Nephron (organoid): ENCODE measurements at regions not wholly inside any gene's neighbourhood (a gene's known extent, or its start where the extent isn't known, plus 50 kb on each side); places are given as distances from the start of the nearest gene placed in this dataset.

Experiments
- H3K27ac Mint-ChIP-seq, 3 experiments: 2 replicates each; pipeline ENCODE4 v1.8.0; 2020; ENCODE audit warnings: mixed read lengths in 3 of 3, mild to moderate bottlenecking in 2 of 3, moderate library complexity in 1 of 3
- H3K27me3 Mint-ChIP-seq: 2 replicates; pipeline ENCODE4 v1.8.0; 2021; ENCODE audit warnings: low read depth, mild to moderate bottlenecking, moderate library complexity, mixed read lengths
- H3K36me3 Mint-ChIP-seq: 2 replicates; pipeline ENCODE4 v1.8.0; 2020; ENCODE audit warnings: low read depth, mixed read lengths
- H3K4me1 Mint-ChIP-seq: 2 replicates; pipeline ENCODE4 v1.8.0; 2020; ENCODE audit warnings: mixed read lengths
- H3K4me3 Mint-ChIP-seq, 3 experiments: 2 replicates each; pipeline ENCODE4 v1.8.0; 2020; ENCODE audit warnings: mild to moderate bottlenecking in 3 of 3, mixed read lengths in 3 of 3, moderate library complexity in 2 of 3
- H3K9me3 Mint-ChIP-seq: 2 replicates; pipeline ENCODE4 v1.8.0; 2020; ENCODE audit warnings: mixed read lengths
- CTCF ChIP-seq, 3 experiments: fragments of 200-600 bp; sonication (generic); IDR thresholded peaks; one replicate each; pipeline ENCODE4 v1.5.0; 2021; ENCODE audit warnings: antibody characterized with exemption in 3 of 3; ENCODE audit not compliant: unreplicated experiment in 3 of 3

- Mint-ChIP-seq H3K27ac (no peak overlapping the region), H3K36me3 (peaks cover 6% of the 10 kb centered on the region), H3K4me1 (no peaks in the 10 kb centered on the region), H3K9me3 (peaks cover 13% of the 10 kb centered on the region), H3K4me3 (no peak overlapping the region), H3K27me3 (no peaks in the 10 kb centered on the region)
- no peak for TF ChIP-seq CTCF (IDR thresholded peaks at IDR 0.05; ENCODE audit: unreplicated experiment in 3 of 3)
Observed at GRCh38 chrX:99010957-99011356, 1399.1 kb downstream of the PCDH19 start.

GRCh38 chrX:99001286-99001685 lies 1408.8 kb downstream of the PCDH19 start:
- TF ChIP-seq CTCF (IDR thresholded peaks at IDR 0.05; ENCODE audit: unreplicated experiment in 3 of 3): no peak
- Mint-ChIP-seq H3K4me1 (no peaks in the 10 kb centered on the region), H3K9me3 (peaks cover 13% of the 10 kb centered on the region), H3K36me3 (no peaks in the 10 kb centered on the region), H3K4me3 (no peak overlapping the region), H3K27ac (no peak overlapping the region), H3K27me3 (no peaks in the 10 kb centered on the region)

- no peak overlapping the region for H3K27ac Mint-ChIP-seq
Observed at GRCh38 chrX:98962996-98963395, 1447.1 kb downstream of the PCDH19 start.

GRCh38 chrX:98956014-98956413 lies 1454.1 kb downstream of the PCDH19 start:
- H3K4me1 Mint-ChIP-seq: no peaks in the 10 kb centered on the region
- H3K27ac Mint-ChIP-seq: no peak overlapping the region
- no peak overlapping the region for H3K4me3 Mint-ChIP-seq
- no peak for TF ChIP-seq CTCF (IDR thresholded peaks at IDR 0.05; ENCODE audit: unreplicated experiment in 3 of 3)
- H3K9me3 Mint-ChIP-seq: peaks cover 25% of the 10 kb centered on the region
- H3K27me3 Mint-ChIP-seq: no peaks in the 10 kb centered on the region
- peaks cover 6% of the 10 kb centered on the region for H3K36me3 Mint-ChIP-seq

More at GRCh38 chrX:98962996-98963395, 1447.1 kb downstream of the PCDH19 start:
- no peaks in the 10 kb centered on the region for H3K4me1 Mint-ChIP-seq
- no peaks in the 10 kb centered on the region for H3K36me3 Mint-ChIP-seq
- H3K9me3 Mint-ChIP-seq: peaks cover 4% of the 10 kb centered on the region
- no peaks in the 10 kb centered on the region for H3K27me3 Mint-ChIP-seq
- no peak overlapping the region for H3K4me3 Mint-ChIP-seq
- no peak for TF ChIP-seq CTCF (IDR thresholded peaks at IDR 0.05; ENCODE audit: unreplicated experiment in 3 of 3)

GRCh38 chrX:98939456-98939855 lies 1470.6 kb downstream of the PCDH19 start:
- no peak overlapping the region for H3K4me3 Mint-ChIP-seq
- peak overlapping the region in 2 of 3 experiments; percentile 43 to 52 for H3K27ac Mint-ChIP-seq
- H3K9me3 Mint-ChIP-seq: peaks cover 3% of the 10 kb centered on the region
- TF ChIP-seq CTCF (IDR thresholded peaks at IDR 0.05; ENCODE audit: unreplicated experiment in 3 of 3): no peak
- H3K4me1 Mint-ChIP-seq: peaks cover 5% of the 10 kb centered on the region
- no peaks in the 10 kb centered on the region for H3K27me3 Mint-ChIP-seq
- H3K36me3 Mint-ChIP-seq: no peaks in the 10 kb centered on the region

- H3K27ac Mint-ChIP-seq: no peak overlapping the region
- no peaks in the 10 kb centered on the region for H3K27me3 Mint-ChIP-seq
- H3K4me3 Mint-ChIP-seq: no peak overlapping the region
- no peaks in the 10 kb centered on the region for H3K9me3 Mint-ChIP-seq
- H3K36me3 Mint-ChIP-seq: no peaks in the 10 kb centered on the region
- H3K4me1 Mint-ChIP-seq: no peaks in the 10 kb centered on the region
- no peak for TF ChIP-seq CTCF (IDR thresholded peaks at IDR 0.05; ENCODE audit: unreplicated experiment in 3 of 3)
Observed at GRCh38 chrX:98931216-98931615, 1478.9 kb downstream of the PCDH19 start.
